ENCODE measurements at regions not wholly inside any gene's neighbourhood (a gene's known extent, or its start where the extent isn't known, plus 50 kb on each side); places are given as distances from the start of the nearest gene placed in this dataset.

GRCh38 chr1:87575528-87575927 lies 246.8 kb downstream of the LMO4 start:
- Histone ChIP-seq H3K9me3 (ENCODE audit: control insufficient read depth, low read length) (no peaks in the 10 kb centered on the region), H3K36me3 (ENCODE audit: control insufficient read depth, insufficient read depth, low read length) (no peaks in the 10 kb centered on the region), H3K4me3 (ENCODE audit: low read length) (no peak overlapping the region), H3K27ac (ENCODE audit: low read depth, low read length) (no peak overlapping the region), H3K9ac (ENCODE audit: extremely low read depth, low read length, poor library complexity, severe bottlenecking) (no peak overlapping the region), H3K27me3 (ENCODE audit: control insufficient read depth, insufficient read depth, low read length, poor library complexity, severe bottlenecking) (no peaks in the 10 kb centered on the region), H3K4me1 (ENCODE audit: control insufficient read depth, insufficient read depth, low read length) (no peaks in the 10 kb centered on the region)
- Mint-ChIP-seq H3K27ac (no peak overlapping the region), H3K9me3 (no peaks in the 10 kb centered on the region), H3K4me1 (no peaks in the 10 kb centered on the region), H3K4me3 (no peak overlapping the region), H3K36me3 (ENCODE audit: low read depth) (no peaks in the 10 kb centered on the region), H3K27me3 (ENCODE audit: insufficient read depth) (no peaks in the 10 kb centered on the region)
- no peak for TF ChIP-seq CTCF (conservative IDR thresholded peaks at IDR 0.05)
- no peak for DNase-seq
- 75 to 87% methylated on average over 3 of the region's 3 CpGs for WGBS, 2 experiments (ENCODE audit: insufficient coverage in 1 of 2, insufficient read length in 1 of 2)

GRCh38 chr1:87578464-87578863 lies 249.8 kb downstream of the LMO4 start:
- no peak for DNase-seq
- Histone ChIP-seq H3K27me3 (ENCODE audit: control insufficient read depth, insufficient read depth, low read length, poor library complexity, severe bottlenecking) (no peaks in the 10 kb centered on the region), H3K4me1 (ENCODE audit: control insufficient read depth, insufficient read depth, low read length) (no peaks in the 10 kb centered on the region), H3K9me3 (ENCODE audit: control insufficient read depth, low read length) (no peaks in the 10 kb centered on the region), H3K27ac (ENCODE audit: low read depth, low read length) (no peak overlapping the region), H3K4me3 (ENCODE audit: low read length) (no peak overlapping the region), H3K36me3 (ENCODE audit: control insufficient read depth, insufficient read depth, low read length) (no peaks in the 10 kb centered on the region), H3K9ac (ENCODE audit: extremely low read depth, low read length, poor library complexity, severe bottlenecking) (no peak overlapping the region)
- no peaks in the 10 kb centered on the region for H3K27me3 Mint-ChIP-seq (ENCODE audit: insufficient read depth)
- H3K4me1 Mint-ChIP-seq: no peaks in the 10 kb centered on the region
- H3K36me3 Mint-ChIP-seq (ENCODE audit: low read depth): no peaks in the 10 kb centered on the region
- WGBS, 2 experiments (ENCODE audit: insufficient coverage in 1 of 2, insufficient read length in 1 of 2): 42 to 45% methylated on average over 2 of the region's 3 CpGs
- H3K9me3 Mint-ChIP-seq: no peaks in the 10 kb centered on the region
- H3K4me3 Mint-ChIP-seq: no peak overlapping the region
- no peak for TF ChIP-seq CTCF (conservative IDR thresholded peaks at IDR 0.05)
- no peak overlapping the region for H3K27ac Mint-ChIP-seq

- Histone ChIP-seq H3K27ac (ENCODE audit: low read depth, low read length) (no peak overlapping the region), H3K4me3 (ENCODE audit: low read length) (no peak overlapping the region), H3K27me3 (ENCODE audit: control insufficient read depth, insufficient read depth, low read length, poor library complexity, severe bottlenecking) (no peaks in the 10 kb centered on the region), H3K4me1 (ENCODE audit: control insufficient read depth, insufficient read depth, low read length) (no peaks in the 10 kb centered on the region), H3K9ac (ENCODE audit: extremely low read depth, low read length, poor library complexity, severe bottlenecking) (no peak overlapping the region), H3K9me3 (ENCODE audit: control insufficient read depth, low read length) (no peaks in the 10 kb centered on the region), H3K36me3 (ENCODE audit: control insufficient read depth, insufficient read depth, low read length) (no peaks in the 10 kb centered on the region)
- Mint-ChIP-seq H3K36me3 (ENCODE audit: low read depth) (no peaks in the 10 kb centered on the region), H3K27me3 (ENCODE audit: insufficient read depth) (no peaks in the 10 kb centered on the region), H3K9me3 (no peaks in the 10 kb centered on the region), H3K4me1 (no peaks in the 10 kb centered on the region), H3K4me3 (no peak overlapping the region), H3K27ac (no peak overlapping the region)
- 93 to 100% methylated on average over 1 to 4 of the region's 4 CpGs for whole genome bisulfite sequencing, 2 experiments (ENCODE audit: insufficient coverage in 1 of 2, insufficient read length in 1 of 2)
- no peak for TF ChIP-seq CTCF (conservative IDR thresholded peaks at IDR 0.05)
- no peak for DNase-seq
These were observed 254.8 kb downstream of the LMO4 start for GRCh38 chr1:87583459-87583858.
